ENCODE measurements at regions not wholly inside any gene's neighbourhood (a gene's known extent, or its start where the extent isn't known, plus 50 kb on each side); places are given as distances from the start of the nearest gene placed in this dataset.

DNA sequence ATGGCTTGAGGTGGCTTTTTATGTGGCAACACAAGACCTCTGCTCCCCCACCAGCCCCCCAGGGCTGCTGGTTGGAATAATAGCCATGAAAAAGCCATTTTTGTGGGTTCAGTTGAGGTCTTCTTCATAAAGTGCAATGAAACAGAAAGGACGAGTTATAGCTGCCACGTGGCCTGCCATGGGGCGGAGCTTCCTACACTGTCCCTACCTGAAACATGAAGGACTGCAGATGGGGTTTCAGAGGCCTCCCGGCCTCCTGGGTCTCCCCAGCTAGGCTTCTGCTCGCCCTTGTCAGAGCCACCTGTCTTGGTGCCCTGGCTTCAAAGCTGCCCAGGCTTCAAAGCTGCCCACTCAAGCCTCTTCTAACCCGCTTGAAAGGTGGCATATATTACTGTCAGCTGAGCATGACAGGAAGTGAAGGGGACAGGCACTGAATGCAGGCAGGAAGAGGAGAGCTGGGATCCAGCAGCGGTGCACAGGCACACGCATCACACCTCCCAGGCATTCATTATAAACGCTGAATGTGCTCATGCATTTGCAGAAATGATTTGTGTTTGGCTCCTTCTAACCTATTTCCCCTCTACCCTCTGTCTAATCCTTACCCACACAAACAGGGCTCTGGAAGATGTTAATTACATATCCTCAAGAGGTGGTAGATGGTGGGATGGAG, 245.9 kb upstream of the PODXL start:
- H3K36me3 ChIP-seq (ENCODE audit: control insufficient read depth, low read depth, low read length): no peaks in the 10 kb centered on the region
- H3K9me3 ChIP-seq (ENCODE audit: control insufficient read depth, low read depth, low read length): no peaks in the 10 kb centered on the region
- no peak overlapping the region for H3K27ac ChIP-seq (ENCODE audit: low read length)
- no peaks in the 10 kb centered on the region for H3K27me3 ChIP-seq (ENCODE audit: control insufficient read depth, insufficient read depth, low read length)
- H3K4me1 ChIP-seq (ENCODE audit: control insufficient read depth, low read depth, low read length): peaks cover 3% of the 10 kb centered on the region
- H3K9ac ChIP-seq (ENCODE audit: low read length): no peak overlapping the region
- H3K4me3 ChIP-seq (ENCODE audit: low read length): no peak overlapping the region

DNA sequence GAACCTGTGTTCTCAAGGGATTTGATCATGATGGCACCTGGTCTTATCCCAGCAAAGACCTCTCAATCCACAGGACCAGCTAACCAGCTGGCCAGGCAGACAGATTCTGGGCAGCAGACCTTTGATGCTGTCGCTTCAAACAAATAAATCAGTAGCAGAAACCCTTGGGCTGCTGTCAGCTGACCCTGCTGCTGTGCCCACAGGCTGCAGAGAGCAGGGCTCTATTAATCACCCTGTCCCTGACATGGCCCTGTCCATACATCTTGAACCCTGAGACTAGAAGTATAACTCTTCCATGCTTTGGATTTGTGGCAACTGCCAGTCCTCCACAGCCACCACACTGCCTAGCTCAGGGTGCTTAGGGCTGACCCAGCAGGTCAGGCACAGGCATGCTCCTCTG, 244.1 kb upstream of the PODXL start:
- peaks cover 3% of the 10 kb centered on the region for H3K4me1 ChIP-seq (ENCODE audit: control insufficient read depth, low read depth, low read length)
- H3K4me3 ChIP-seq (ENCODE audit: low read length): no peak overlapping the region
- no peaks in the 10 kb centered on the region for H3K36me3 ChIP-seq (ENCODE audit: control insufficient read depth, low read depth, low read length)
- H3K27me3 ChIP-seq (ENCODE audit: control insufficient read depth, insufficient read depth, low read length): no peaks in the 10 kb centered on the region
- no peak overlapping the region for H3K27ac ChIP-seq (ENCODE audit: low read length)
- H3K9ac ChIP-seq (ENCODE audit: low read length): no peak overlapping the region
- H3K9me3 ChIP-seq (ENCODE audit: control insufficient read depth, low read depth, low read length): no peaks in the 10 kb centered on the region

DNA sequence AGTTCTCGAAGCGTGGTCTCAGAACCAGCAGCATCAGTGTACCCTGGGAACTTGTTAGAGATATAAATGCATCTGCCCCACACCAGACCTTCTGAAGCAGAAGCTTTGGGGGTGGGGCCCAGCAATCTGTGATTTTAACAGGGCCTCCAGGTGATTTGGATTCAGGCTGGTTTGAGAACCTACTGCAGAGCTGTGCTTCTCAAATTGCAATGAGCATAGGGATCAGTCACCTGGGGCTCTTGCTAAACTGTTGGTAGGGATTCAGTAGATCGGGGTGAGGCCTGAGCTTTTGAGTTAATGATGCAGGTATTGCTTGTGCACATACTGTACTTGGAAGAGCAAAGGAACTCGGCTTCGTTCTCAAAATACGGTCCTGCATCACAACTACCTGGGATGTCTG, 243.6 kb upstream of the PODXL start:
- H3K9me3 ChIP-seq (ENCODE audit: control insufficient read depth, low read depth, low read length): no peaks in the 10 kb centered on the region
- H3K27ac ChIP-seq (ENCODE audit: low read length): no peak overlapping the region
- H3K36me3 ChIP-seq (ENCODE audit: control insufficient read depth, low read depth, low read length): no peaks in the 10 kb centered on the region
- no peak overlapping the region for H3K9ac ChIP-seq (ENCODE audit: low read length)
- H3K4me3 ChIP-seq (ENCODE audit: low read length): no peak overlapping the region
- peaks cover 3% of the 10 kb centered on the region for H3K4me1 ChIP-seq (ENCODE audit: control insufficient read depth, low read depth, low read length)
- no peaks in the 10 kb centered on the region for H3K27me3 ChIP-seq (ENCODE audit: control insufficient read depth, insufficient read depth, low read length)

- Histone ChIP-seq H3K9ac (ENCODE audit: low read length) (no peak overlapping the region), H3K27ac (ENCODE audit: low read length) (no peak overlapping the region), H3K4me1 (ENCODE audit: control insufficient read depth, low read depth, low read length) (peaks cover 3% of the 10 kb centered on the region), H3K4me3 (ENCODE audit: low read length) (no peak overlapping the region), H3K9me3 (ENCODE audit: control insufficient read depth, low read depth, low read length) (no peaks in the 10 kb centered on the region), H3K36me3 (ENCODE audit: control insufficient read depth, low read depth, low read length) (no peaks in the 10 kb centered on the region), H3K27me3 (ENCODE audit: control insufficient read depth, insufficient read depth, low read length) (no peaks in the 10 kb centered on the region)
Measured at GRCh38 chr7:131797841-131798240, 241.4 kb upstream of the PODXL start.

DNA sequence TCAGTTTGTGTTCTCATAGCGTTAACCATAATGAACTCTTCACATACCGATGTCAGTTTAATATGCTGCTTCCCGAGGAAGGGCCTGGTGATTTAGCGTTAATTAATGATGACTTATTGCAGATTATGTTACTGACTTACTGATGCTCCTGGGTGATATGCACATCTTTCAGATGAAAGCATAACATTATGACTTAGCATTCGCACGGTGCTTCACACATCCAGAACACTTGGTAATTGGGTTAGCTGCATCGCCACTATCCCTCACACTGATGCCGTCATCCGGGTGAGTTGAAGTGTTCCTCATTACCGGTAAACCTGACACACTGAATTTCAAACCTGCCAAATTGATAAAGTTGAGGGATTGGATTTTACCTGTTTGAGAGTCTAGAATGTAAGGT, 239.0 kb upstream of the PODXL start:
- no peak overlapping the region for H3K9ac ChIP-seq (ENCODE audit: low read length)
- no peaks in the 10 kb centered on the region for H3K36me3 ChIP-seq (ENCODE audit: control insufficient read depth, low read depth, low read length)
- H3K9me3 ChIP-seq (ENCODE audit: control insufficient read depth, low read depth, low read length): no peaks in the 10 kb centered on the region
- H3K27me3 ChIP-seq (ENCODE audit: control insufficient read depth, insufficient read depth, low read length): no peaks in the 10 kb centered on the region
- peaks cover 3% of the 10 kb centered on the region for H3K4me1 ChIP-seq (ENCODE audit: control insufficient read depth, low read depth, low read length)
- no peak overlapping the region for H3K27ac ChIP-seq (ENCODE audit: low read length)
- H3K4me3 ChIP-seq (ENCODE audit: low read length): no peak overlapping the region

GRCh38 chr7:131792311-131792710, 235.9 kb upstream of the PODXL start:
- H3K4me3 ChIP-seq (ENCODE audit: low read length): no peak overlapping the region
- H3K27me3 ChIP-seq (ENCODE audit: control insufficient read depth, insufficient read depth, low read length): no peaks in the 10 kb centered on the region
- no peaks in the 10 kb centered on the region for H3K4me1 ChIP-seq (ENCODE audit: control insufficient read depth, low read depth, low read length)
- no peak overlapping the region for H3K9ac ChIP-seq (ENCODE audit: low read length)
- H3K9me3 ChIP-seq (ENCODE audit: control insufficient read depth, low read depth, low read length): no peaks in the 10 kb centered on the region
- no peaks in the 10 kb centered on the region for H3K36me3 ChIP-seq (ENCODE audit: control insufficient read depth, low read depth, low read length)
- H3K27ac ChIP-seq (ENCODE audit: low read length): no peak overlapping the region

- Histone ChIP-seq H3K9me3 (ENCODE audit: control insufficient read depth, low read depth, low read length) (no peaks in the 10 kb centered on the region), H3K27ac (ENCODE audit: low read length) (no peak overlapping the region), H3K36me3 (ENCODE audit: control insufficient read depth, low read depth, low read length) (no peaks in the 10 kb centered on the region), H3K4me3 (ENCODE audit: low read length) (no peak overlapping the region), H3K9ac (ENCODE audit: low read length) (no peak overlapping the region), H3K4me1 (ENCODE audit: control insufficient read depth, low read depth, low read length) (no peaks in the 10 kb centered on the region), H3K27me3 (ENCODE audit: control insufficient read depth, insufficient read depth, low read length) (no peaks in the 10 kb centered on the region)
Measured at GRCh38 chr7:131787101-131787500, 230.7 kb upstream of the PODXL start.

- no peak overlapping the region for H3K9ac ChIP-seq (ENCODE audit: low read length)
- H3K4me1 ChIP-seq (ENCODE audit: control insufficient read depth, low read depth, low read length): no peaks in the 10 kb centered on the region
- H3K27ac ChIP-seq (ENCODE audit: low read length): no peak overlapping the region
- H3K27me3 ChIP-seq (ENCODE audit: control insufficient read depth, insufficient read depth, low read length): no peaks in the 10 kb centered on the region
- no peaks in the 10 kb centered on the region for H3K36me3 ChIP-seq (ENCODE audit: control insufficient read depth, low read depth, low read length)
- no peaks in the 10 kb centered on the region for H3K9me3 ChIP-seq (ENCODE audit: control insufficient read depth, low read depth, low read length)
- H3K4me3 ChIP-seq (ENCODE audit: low read length): no peak overlapping the region
Measured at GRCh38 chr7:131786204-131786603, 229.8 kb upstream of the PODXL start.

DNA sequence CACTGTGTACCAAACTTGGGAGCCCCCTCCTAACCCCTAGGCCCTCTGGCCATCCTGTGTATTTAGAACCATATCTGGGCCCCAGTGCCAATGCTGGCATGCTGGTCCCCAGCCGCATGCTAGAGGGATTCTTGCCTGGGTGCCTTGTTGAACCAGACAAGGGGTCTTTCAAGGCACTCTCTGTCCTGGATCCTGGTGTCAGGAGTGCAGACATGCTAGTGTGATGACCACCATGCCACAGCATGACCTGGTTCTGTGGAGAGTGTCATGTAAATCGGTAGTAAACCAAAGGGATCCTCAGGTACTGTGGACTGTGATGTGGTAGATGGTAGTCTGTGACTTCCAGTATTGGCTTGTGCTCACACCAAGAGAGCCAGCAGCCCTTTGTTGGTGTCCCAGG, 222.2 kb upstream of the PODXL start:
- Histone ChIP-seq H3K27ac (ENCODE audit: low read length) (no peak overlapping the region), H3K27me3 (ENCODE audit: control insufficient read depth, insufficient read depth, low read length) (no peaks in the 10 kb centered on the region), H3K36me3 (ENCODE audit: control insufficient read depth, low read depth, low read length) (no peaks in the 10 kb centered on the region), H3K9ac (ENCODE audit: low read length) (no peak overlapping the region), H3K9me3 (ENCODE audit: control insufficient read depth, low read depth, low read length) (no peaks in the 10 kb centered on the region), H3K4me1 (ENCODE audit: control insufficient read depth, low read depth, low read length) (peaks cover 3% of the 10 kb centered on the region), H3K4me3 (ENCODE audit: low read length) (no peak overlapping the region)

DNA sequence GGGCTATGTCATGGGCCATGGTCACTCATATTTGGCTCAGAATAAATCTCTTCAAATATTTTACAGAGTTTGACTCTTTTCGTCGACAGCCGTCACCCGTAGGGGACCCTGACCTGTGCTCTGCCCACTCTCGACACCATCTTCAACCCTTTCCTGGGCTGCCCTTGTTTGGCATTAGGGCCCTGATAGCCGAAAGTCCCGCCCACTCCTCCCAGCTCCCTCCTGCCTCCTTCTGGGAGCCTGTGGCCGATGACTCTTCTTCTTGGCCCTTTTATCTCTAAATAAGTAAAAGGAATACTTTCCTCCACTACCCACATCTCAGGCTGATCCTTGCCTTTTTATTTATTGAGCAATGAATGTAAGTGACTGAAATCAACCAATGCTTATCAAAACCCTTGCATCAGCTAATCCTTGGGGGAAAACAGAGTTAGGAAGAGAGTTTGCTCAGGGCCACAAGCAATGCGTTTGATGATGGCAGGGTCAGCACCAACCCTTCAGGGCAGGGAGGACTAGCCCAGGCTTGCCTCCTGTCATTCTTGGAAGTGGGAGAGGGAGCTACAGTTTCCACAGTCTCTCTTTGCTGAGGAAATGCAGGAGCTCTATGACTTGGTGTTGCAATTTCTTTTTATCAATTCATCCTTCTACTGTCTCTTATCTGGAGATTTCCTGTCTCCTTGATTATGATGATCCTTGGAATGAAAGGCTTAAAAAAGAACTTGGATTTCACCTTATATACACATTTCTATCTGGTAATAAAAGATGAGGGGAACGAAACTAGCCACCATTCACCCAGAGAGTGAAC, 218.2 kb upstream of the PODXL start:
- H3K36me3 ChIP-seq (ENCODE audit: control insufficient read depth, low read depth, low read length): no peaks in the 10 kb centered on the region
- H3K9me3 ChIP-seq (ENCODE audit: control insufficient read depth, low read depth, low read length): no peaks in the 10 kb centered on the region
- no peak overlapping the region for H3K27ac ChIP-seq (ENCODE audit: low read length)
- H3K4me1 ChIP-seq (ENCODE audit: control insufficient read depth, low read depth, low read length): peaks cover 3% of the 10 kb centered on the region
- no peaks in the 10 kb centered on the region for H3K27me3 ChIP-seq (ENCODE audit: control insufficient read depth, insufficient read depth, low read length)
- no peak overlapping the region for H3K4me3 ChIP-seq (ENCODE audit: low read length)
- no peak overlapping the region for H3K9ac ChIP-seq (ENCODE audit: low read length)

DNA sequence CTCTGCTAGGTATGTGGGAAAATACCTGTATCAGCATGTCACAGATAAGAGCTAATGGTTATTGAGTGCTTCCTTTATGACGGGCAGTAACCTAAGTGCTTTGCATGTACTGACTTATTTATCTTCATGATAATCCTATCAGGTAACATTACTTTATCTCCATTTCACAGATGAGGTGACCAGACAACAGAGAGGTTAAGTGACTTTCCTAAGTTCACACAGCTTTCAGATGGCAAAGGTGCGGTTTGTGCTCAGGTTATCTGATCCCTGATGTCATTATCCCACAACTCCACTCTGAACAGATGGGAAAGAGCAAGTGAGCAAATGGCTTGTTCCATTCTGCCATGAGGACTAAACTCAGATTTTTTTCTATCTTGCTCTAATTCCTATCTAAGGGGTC, 217.0 kb upstream of the PODXL start:
- peaks cover 3% of the 10 kb centered on the region for H3K4me1 ChIP-seq (ENCODE audit: control insufficient read depth, low read depth, low read length)
- no peaks in the 10 kb centered on the region for H3K27me3 ChIP-seq (ENCODE audit: control insufficient read depth, insufficient read depth, low read length)
- H3K4me3 ChIP-seq (ENCODE audit: low read length): no peak overlapping the region
- no peak overlapping the region for H3K9ac ChIP-seq (ENCODE audit: low read length)
- no peak overlapping the region for H3K27ac ChIP-seq (ENCODE audit: low read length)
- H3K9me3 ChIP-seq (ENCODE audit: control insufficient read depth, low read depth, low read length): no peaks in the 10 kb centered on the region
- no peaks in the 10 kb centered on the region for H3K36me3 ChIP-seq (ENCODE audit: control insufficient read depth, low read depth, low read length)

- Histone ChIP-seq H3K27ac (ENCODE audit: low read length) (no peak overlapping the region), H3K27me3 (ENCODE audit: control insufficient read depth, insufficient read depth, low read length) (no peaks in the 10 kb centered on the region), H3K9ac (ENCODE audit: low read length) (no peak overlapping the region), H3K9me3 (ENCODE audit: control insufficient read depth, low read depth, low read length) (no peaks in the 10 kb centered on the region), H3K4me1 (ENCODE audit: control insufficient read depth, low read depth, low read length) (no peaks in the 10 kb centered on the region), H3K4me3 (ENCODE audit: low read length) (no peak overlapping the region), H3K36me3 (ENCODE audit: control insufficient read depth, low read depth, low read length) (no peaks in the 10 kb centered on the region)
Measured at GRCh38 chr7:131769241-131769640, 212.8 kb upstream of the PODXL start.
